Endothelial cell (in vitro differentiated cells): ENCODE measurements at regions not wholly inside any gene's neighbourhood (a gene's known extent, or its start where the extent isn't known, plus 50 kb on each side); places are given as distances from the start of the nearest gene placed in this dataset.
"Not testable (repeated sequence)": the region's sequence is repeated elsewhere in the genome, so short reads cannot be mapped to it uniquely, and the experiment has no call there.

Source experiments
- DNase-seq: peaks from one replicate; pipeline ENCODE4 v3.0.0; 2021; ENCODE audit warnings: low spot score
- H3K27ac Mint-ChIP-seq: one replicate; pipeline ENCODE4 v1.8.0; 2021; ENCODE audit warnings: mixed read lengths, inconsistent platforms; ENCODE audit not compliant: unreplicated experiment
- H3K27me3 Mint-ChIP-seq: one replicate; pipeline ENCODE4 v1.8.0; 2021; ENCODE audit warnings: mild to moderate bottlenecking, moderate library complexity, mixed read lengths, inconsistent platforms; ENCODE audit not compliant: unreplicated experiment
- H3K36me3 Mint-ChIP-seq: one replicate; pipeline ENCODE4 v1.8.0; 2021; ENCODE audit warnings: mild to moderate bottlenecking, low read depth, mixed read lengths, inconsistent platforms; ENCODE audit not compliant: unreplicated experiment
- H3K4me1 Mint-ChIP-seq: one replicate; pipeline ENCODE4 v1.8.0; 2021; ENCODE audit warnings: mild to moderate bottlenecking, mixed read lengths, inconsistent platforms; ENCODE audit not compliant: unreplicated experiment
- H3K4me3 Mint-ChIP-seq: one replicate; pipeline ENCODE4 v1.8.0; 2021; ENCODE audit warnings: mild to moderate bottlenecking, mixed read lengths, inconsistent platforms; ENCODE audit not compliant: unreplicated experiment
- H3K9me3 Mint-ChIP-seq: one replicate; pipeline ENCODE4 v1.8.0; 2021; ENCODE audit warnings: mixed read lengths, inconsistent platforms; ENCODE audit not compliant: unreplicated experiment

- DNase-seq, result peak; percentile 30
- H3K36me3 Mint-ChIP-seq, H3K9me3 Mint-ChIP-seq, H3K4me3 Mint-ChIP-seq, H3K27me3 Mint-ChIP-seq, H3K4me1 Mint-ChIP-seq, H3K27ac Mint-ChIP-seq: not testable (repeated sequence)
Observed at GRCh38 chr15:30470601-30471365, 56.7 kb upstream of the GOLGA8R start.

DNA sequence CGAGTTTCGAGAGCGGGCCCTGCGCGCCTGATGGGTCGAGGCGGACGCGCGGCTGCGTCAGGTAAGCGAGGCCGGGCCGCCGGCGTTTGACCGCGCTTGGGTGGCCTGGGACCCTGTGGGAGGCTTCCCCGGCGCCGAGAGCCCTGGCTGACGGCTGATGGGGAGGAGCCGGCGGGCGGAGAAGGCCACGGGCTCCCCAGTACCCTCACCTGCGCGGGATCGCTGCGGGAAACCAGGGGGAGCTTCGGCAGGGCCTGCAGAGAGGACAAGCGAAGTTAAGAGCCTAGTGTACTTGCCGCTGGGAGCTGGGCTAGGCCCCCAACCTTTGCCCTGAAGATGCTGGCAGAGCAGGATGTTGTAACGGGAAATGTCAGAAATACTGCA lies 57.3 kb upstream of the GOLGA8R start:
- H3K4me1 Mint-ChIP-seq, H3K27ac Mint-ChIP-seq, H3K4me3 Mint-ChIP-seq, H3K36me3 Mint-ChIP-seq, DNase-seq, H3K27me3 Mint-ChIP-seq, H3K9me3 Mint-ChIP-seq: not testable (repeated sequence)

- H3K27ac Mint-ChIP-seq, H3K9me3 Mint-ChIP-seq, H3K4me1 Mint-ChIP-seq, H3K27me3 Mint-ChIP-seq, DNase-seq, H3K4me3 Mint-ChIP-seq, H3K36me3 Mint-ChIP-seq: not testable (repeated sequence)
Observed at GRCh38 chr15:30471817-30472551, 57.9 kb upstream of the GOLGA8R start.

DNA sequence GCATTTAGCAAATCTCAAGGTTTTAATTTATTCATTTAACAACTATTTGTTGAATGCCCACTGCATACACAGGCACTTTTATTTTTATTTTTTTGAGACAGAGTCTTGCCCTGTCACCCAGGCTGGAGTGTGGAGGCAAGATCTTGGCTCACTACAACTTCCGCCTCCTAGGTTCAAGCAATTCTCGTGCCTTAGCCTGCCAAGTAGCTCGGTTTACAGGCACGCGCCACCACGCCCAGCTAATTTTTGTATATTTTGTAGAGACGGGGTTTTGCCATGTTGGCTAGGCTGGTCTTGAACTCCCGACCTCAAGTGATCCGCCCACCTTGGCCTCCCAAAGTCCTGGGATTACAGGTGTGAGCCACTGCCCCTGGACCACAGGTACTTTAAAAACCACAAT lies 67.0 kb upstream of the GOLGA8Q start:
- H3K4me3 Mint-ChIP-seq, H3K27ac Mint-ChIP-seq, H3K4me1 Mint-ChIP-seq, H3K9me3 Mint-ChIP-seq, H3K36me3 Mint-ChIP-seq, DNase-seq, H3K27me3 Mint-ChIP-seq: not testable (repeated sequence)

DNA sequence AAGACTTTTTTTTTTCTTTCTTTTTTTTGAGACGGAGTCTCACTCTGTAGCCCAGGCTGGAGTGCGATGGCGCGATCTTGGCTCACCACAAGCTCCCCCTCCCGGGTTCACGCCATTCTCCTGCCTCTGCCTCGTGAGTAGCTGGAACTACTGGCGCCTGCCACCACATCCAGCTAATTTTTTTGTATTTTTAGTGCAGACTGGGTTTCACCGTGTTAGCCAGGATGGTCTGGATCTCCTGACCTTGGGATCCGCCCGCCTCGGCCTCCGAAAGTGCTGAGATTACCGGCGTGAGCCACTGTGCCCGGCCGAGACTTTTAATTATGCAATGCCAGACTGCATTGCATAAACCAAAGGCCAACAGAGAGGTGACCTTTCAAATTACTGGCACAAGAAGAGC lies 62.6 kb upstream of the GOLGA8Q start:
- not testable (repeated sequence) for H3K27ac Mint-ChIP-seq, H3K36me3 Mint-ChIP-seq, H3K9me3 Mint-ChIP-seq, H3K4me3 Mint-ChIP-seq, H3K4me1 Mint-ChIP-seq, H3K27me3 Mint-ChIP-seq, DNase-seq

- H3K4me1 Mint-ChIP-seq, H3K4me3 Mint-ChIP-seq, DNase-seq, H3K9me3 Mint-ChIP-seq, H3K27me3 Mint-ChIP-seq, H3K27ac Mint-ChIP-seq, H3K36me3 Mint-ChIP-seq: not testable (repeated sequence)
Observed at GRCh38 chr15:30490334-30490733, 61.5 kb upstream of the GOLGA8Q start.

DNA sequence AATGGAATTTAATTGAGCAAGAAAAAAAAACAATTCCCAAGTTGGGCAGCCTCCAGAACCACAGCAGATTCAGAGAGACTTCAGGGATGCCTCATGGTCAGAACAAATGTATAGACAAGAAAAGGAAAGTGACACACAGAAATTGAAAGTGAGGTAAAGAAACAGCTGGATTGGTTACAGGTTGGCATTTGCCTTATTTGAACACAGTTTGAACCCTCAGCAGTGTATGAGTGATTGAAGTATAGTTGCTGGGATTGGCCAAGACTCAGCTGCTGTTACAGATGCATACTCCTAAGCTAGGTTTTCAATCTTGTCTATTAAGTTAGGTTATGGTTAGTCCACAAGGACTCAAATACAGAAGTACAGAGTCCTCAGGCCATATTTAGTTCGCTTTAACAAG lies 57.9 kb upstream of the GOLGA8Q start:
- H3K4me3 Mint-ChIP-seq, DNase-seq, H3K9me3 Mint-ChIP-seq, H3K4me1 Mint-ChIP-seq, H3K27me3 Mint-ChIP-seq, H3K36me3 Mint-ChIP-seq, H3K27ac Mint-ChIP-seq: not testable (repeated sequence)

DNA sequence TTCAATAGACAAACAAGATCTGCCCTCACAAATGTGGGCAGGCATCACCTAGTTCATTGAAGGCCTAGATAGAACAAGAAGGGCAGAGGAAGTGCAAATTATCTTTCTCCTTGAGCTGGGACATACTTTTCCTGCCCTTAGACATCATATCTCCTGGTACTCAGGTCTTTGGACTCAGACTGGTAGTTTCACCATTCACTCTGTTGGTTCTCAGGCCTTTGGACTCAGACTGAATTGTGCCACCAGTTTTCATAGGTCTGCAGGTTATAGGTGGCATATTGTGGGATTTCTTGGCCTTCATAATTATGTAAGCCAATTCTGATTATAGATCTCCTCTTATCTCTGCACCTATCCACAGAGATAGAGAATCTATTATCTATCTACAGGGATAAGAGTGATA lies 54.6 kb upstream of the GOLGA8Q start:
- not testable (repeated sequence) for H3K27me3 Mint-ChIP-seq, DNase-seq, H3K27ac Mint-ChIP-seq, H3K4me1 Mint-ChIP-seq, H3K36me3 Mint-ChIP-seq, H3K4me3 Mint-ChIP-seq, H3K9me3 Mint-ChIP-seq

DNA sequence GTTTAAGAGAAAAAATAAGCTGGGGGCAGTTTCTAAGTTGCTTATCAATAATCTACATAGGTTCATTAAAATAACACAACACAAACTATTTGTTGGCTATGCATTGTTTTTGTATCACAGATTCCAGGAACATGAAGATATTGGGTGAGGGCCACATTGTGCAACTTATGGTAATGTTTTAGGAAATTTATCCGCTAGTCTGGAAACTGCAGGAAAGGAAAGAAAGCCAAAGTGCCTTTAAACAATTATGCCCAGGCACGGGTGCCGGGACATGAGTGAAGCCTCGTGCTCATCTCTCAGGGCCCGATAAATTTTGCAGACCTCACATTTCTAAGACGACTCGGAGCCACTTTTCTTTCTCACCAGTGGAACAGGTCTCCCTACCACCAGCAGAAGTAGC lies 52.6 kb upstream of the GOLGA8Q start:
- not testable (repeated sequence) for H3K4me3 Mint-ChIP-seq, H3K36me3 Mint-ChIP-seq, H3K9me3 Mint-ChIP-seq, H3K4me1 Mint-ChIP-seq, H3K27ac Mint-ChIP-seq, DNase-seq, H3K27me3 Mint-ChIP-seq

DNA sequence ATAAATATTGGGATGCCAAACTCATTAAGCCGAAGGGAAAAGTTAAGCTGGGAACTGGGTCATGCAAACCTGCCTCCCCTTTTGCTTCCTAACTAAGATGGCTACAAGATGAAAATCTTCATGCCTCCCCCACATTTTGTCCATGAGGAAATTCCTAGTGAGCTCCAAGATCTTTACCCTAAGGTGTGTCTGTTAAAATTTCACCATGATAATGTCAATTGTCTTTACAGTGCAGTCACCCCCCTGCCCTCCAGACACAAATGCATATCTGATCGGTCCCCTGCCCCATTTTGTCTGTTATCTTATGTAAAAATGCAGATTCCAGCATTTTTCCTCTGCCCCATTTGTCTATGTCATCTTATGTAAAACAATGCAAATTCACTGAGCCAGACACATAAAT lies 51.3 kb upstream of the GOLGA8Q start:
- not testable (repeated sequence) for H3K9me3 Mint-ChIP-seq, H3K36me3 Mint-ChIP-seq, DNase-seq, H3K4me3 Mint-ChIP-seq, H3K27me3 Mint-ChIP-seq, H3K27ac Mint-ChIP-seq, H3K4me1 Mint-ChIP-seq
